IgD-negative memory B cell (primary cell): ENCODE measurements at regions not wholly inside any gene's neighbourhood (a gene's known extent, or its start where the extent isn't known, plus 50 kb on each side); places are given as distances from the start of the nearest gene placed in this dataset.

Experiments
- H3K27ac Mint-ChIP-seq, 3 donors: one replicate each; pipeline ENCODE4 v1.8.0; 2020 to 2022; ENCODE audit warnings: mild to moderate bottlenecking in 3 of 3, mixed read lengths in 3 of 3, moderate library complexity in 1 of 3
- H3K27me3 Mint-ChIP-seq: one replicate; pipeline ENCODE4 v1.8.0; 2021; ENCODE audit warnings: mixed read lengths
- H3K36me3 Mint-ChIP-seq: one replicate; pipeline ENCODE4 v1.8.0; 2020; ENCODE audit warnings: mild to moderate bottlenecking, mixed read lengths
- H3K4me1 Mint-ChIP-seq, 3 donors: one replicate each; pipeline ENCODE4 v1.8.0; 2020 to 2022; ENCODE audit warnings: mixed read lengths in 3 of 3, mild to moderate bottlenecking in 1 of 3
- H3K4me3 Mint-ChIP-seq, 4 donors: one replicate each; pipeline ENCODE4 v1.8.0; 2020 to 2022; ENCODE audit warnings: mild to moderate bottlenecking in 4 of 4, mixed read lengths in 4 of 4, moderate library complexity in 3 of 4
- H3K9me3 Mint-ChIP-seq, 3 donors: one replicate each; pipeline ENCODE4 v1.8.0; 2020 to 2021; ENCODE audit warnings: mixed read lengths in 3 of 3, mild to moderate bottlenecking in 1 of 3

DNA sequence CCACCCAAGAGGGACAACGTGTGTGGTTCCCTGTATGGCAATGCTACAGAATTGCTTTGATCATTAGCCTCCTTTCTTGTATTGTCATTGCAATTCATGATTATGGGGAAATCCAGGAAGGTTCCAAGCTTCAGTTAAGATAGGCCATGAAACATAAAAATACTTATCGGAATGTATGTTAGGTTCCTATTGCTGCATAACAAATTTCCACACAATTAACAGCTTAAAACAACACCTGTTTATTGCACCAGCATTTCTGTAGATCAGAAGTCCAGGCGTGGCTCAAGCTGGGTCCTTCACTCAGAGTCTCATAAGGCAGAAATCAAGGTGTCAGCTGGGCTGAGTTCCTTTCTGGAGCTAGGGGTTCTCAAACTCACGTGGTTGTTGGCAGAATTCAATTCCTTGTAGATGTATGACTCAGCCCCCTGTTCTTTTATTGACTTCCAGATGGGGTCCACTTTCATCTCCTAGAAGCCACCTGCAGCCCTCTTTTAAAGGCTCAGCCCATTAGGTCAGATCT, 365.6 kb upstream of the TMPO start:
- H3K4me1 Mint-ChIP-seq = no peaks in the 10 kb centered on the region
- H3K27me3 Mint-ChIP-seq = peaks cover 3% of the 10 kb centered on the region
- H3K27ac Mint-ChIP-seq = no peak overlapping the region
- no peak overlapping the region for H3K4me3 Mint-ChIP-seq
- peaks cover 0 to 2% (median 0%) of the 10 kb centered on the region in 3 donors for H3K9me3 Mint-ChIP-seq
- H3K36me3 Mint-ChIP-seq = no peaks in the 10 kb centered on the region

DNA sequence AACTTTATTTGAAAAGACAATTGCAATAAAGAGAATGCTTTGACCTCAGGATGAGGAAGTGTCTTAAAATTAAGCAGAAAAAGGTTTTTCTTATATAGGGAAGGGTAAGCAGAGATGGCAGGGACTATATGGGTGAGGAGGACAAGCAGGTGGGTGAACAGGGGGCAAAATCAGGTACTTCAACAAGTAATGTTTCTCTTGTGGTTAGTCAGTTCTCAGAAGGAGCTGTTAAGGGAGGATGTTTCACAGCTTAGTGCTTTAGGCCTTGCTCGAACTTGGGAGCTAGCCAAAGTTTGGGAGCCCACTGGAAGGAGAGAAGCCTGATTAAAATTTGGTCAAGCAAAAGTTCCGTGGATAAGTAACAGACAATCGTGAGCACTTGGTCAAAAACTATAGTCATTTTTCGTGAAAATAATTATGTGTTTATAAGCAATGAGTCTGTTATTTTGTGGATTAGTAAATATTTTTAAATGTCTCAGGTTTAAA, 364.2 kb upstream of the TMPO start:
- H3K36me3 Mint-ChIP-seq = no peaks in the 10 kb centered on the region
- H3K27me3 Mint-ChIP-seq = peaks cover 3% of the 10 kb centered on the region
- peak overlapping the region in 1 of 4 donors; percentile 19 for H3K4me3 Mint-ChIP-seq
- no peaks in the 10 kb centered on the region for H3K4me1 Mint-ChIP-seq
- peaks cover 0 to 2% (median 0%) of the 10 kb centered on the region in 3 donors for H3K9me3 Mint-ChIP-seq
- H3K27ac Mint-ChIP-seq = peak overlapping the region in 1 of 3 donors; percentile 65

DNA sequence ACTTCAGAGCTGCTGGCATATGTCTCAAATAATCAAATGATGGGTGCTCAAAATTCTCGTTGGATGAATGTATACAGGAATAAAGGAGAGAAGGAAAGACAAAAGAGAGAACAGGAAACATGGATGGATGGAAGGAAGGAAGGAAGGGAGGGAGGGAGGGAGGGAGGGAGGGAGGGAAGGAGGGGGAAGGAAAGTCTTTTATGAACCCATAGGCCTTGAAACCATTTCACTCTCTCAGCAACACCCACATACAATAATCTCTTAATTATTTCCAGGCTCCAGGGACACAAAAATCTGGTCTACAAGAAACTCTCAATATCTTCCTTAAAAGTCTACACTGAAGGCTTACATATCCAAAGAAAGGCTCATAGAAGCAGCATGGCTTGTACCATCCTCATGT, 363.4 kb upstream of the TMPO start:
- Mint-ChIP-seq H3K4me1 (no peaks in the 10 kb centered on the region), H3K9me3 (peaks cover 0 to 2% (median 0%) of the 10 kb centered on the region in 3 donors), H3K4me3 (no peak overlapping the region), H3K27ac (no peak overlapping the region), H3K27me3 (peaks cover 3% of the 10 kb centered on the region), H3K36me3 (no peaks in the 10 kb centered on the region)

DNA sequence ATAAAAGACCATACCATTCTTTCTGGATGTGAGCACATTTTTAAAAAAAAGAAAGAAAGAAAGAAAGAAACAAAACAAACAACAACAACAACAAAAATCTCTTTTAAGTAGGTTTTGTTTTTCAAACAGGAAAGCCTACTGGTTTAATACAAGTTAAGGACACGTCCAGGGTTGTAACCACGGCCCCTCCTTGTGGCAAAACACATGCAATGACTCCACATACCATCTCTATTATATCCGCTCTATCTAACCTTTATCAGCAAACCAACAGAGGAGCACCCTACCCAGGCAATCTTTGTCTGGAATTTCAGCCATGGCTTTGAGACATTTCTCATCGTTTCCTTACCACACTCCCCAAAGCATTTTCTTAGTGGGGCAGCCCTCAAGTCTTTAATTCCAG, 360.5 kb upstream of the TMPO start:
- Mint-ChIP-seq H3K4me1 (no peaks in the 10 kb centered on the region), H3K27me3 (peaks cover 3% of the 10 kb centered on the region), H3K36me3 (no peaks in the 10 kb centered on the region), H3K4me3 (no peak overlapping the region), H3K27ac (no peak overlapping the region), H3K9me3 (peaks cover 0 to 2% (median 0%) of the 10 kb centered on the region in 3 donors)

DNA sequence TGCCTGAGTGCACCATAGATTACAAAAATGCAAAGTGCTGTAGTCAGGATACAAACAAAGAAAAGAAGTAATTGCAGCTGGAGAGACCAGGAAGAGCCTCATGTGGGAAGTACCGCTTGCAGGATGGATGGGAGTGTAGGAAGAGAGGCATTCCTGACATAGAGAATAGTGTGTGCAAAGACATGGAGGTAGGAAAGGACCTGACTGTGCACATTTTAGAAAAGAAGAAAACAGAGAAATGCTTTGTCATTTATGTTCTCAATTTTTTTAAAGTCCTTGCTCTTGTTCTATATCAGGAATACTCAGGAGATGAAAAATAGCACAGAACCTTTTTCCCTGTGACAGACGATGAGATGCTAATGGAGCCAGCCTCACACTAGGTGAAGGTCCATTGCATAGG, 358.7 kb upstream of the TMPO start:
- no peaks in the 10 kb centered on the region for H3K27me3 Mint-ChIP-seq
- H3K4me3 Mint-ChIP-seq = no peak overlapping the region
- no peak overlapping the region for H3K27ac Mint-ChIP-seq
- H3K9me3 Mint-ChIP-seq = peaks cover 0 to 2% (median 0%) of the 10 kb centered on the region in 3 donors
- H3K4me1 Mint-ChIP-seq = no peaks in the 10 kb centered on the region
- no peaks in the 10 kb centered on the region for H3K36me3 Mint-ChIP-seq

DNA sequence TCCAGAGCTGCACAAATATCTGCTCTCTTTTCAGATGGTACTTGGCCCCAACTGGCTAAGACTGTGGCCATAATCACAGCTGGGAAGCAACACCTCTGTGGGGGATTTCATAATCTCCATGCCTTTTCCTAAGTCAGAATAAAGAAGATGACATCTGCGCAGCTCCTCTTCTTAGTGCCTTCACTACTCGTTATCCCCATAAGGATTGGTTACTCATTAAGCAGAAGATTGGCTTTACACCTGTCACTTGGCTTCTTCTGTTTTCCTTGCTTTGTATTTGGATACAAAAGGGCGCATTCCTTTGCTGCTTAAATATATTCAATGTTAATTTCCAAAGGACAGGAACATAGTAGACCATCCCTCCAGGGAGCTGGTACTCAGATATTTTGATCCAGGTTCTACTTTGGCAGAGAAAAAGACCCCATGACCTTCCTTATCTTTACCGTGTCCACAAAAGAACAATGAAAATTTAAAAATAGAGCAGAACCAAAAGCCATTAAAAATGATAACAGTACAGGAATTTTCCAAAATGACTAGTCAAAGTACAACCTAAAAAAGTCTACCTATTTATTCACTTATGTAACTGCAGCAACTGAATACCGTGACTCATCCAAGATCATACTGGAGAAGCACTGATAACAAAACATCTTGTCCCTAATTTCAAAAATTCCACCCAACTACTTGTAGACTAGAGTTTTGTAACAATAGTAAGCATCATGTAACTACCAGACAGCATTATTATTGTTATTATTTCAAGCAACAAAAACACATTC, 352.3 kb upstream of the TMPO start:
- H3K9me3 Mint-ChIP-seq = peaks cover under 1 to 1% (median 1%) of the 10 kb centered on the region in 3 donors
- H3K36me3 Mint-ChIP-seq = no peaks in the 10 kb centered on the region
- no peaks in the 10 kb centered on the region for H3K27me3 Mint-ChIP-seq
- no peaks in the 10 kb centered on the region for H3K4me1 Mint-ChIP-seq
- H3K27ac Mint-ChIP-seq = no peak overlapping the region
- H3K4me3 Mint-ChIP-seq = no peak overlapping the region

DNA sequence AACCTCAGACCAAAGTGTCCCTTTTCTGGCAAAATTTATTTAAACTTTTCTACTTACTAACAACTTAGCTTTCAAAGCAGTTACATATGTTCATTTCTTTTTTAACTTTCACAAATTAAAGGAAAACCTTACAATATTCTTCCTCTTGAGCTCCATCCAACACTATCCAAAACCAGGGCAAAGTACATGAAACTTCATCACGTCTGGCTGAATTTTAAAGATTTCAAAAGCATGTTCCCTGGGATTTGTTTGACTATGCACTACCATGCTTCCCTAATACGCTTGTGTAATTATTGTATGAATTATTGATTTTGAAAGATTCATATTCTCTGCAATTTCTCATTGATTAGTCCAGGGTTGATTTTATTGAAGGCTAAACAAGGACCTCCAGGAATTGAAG, 343.1 kb upstream of the TMPO start:
- Mint-ChIP-seq H3K36me3 (no peaks in the 10 kb centered on the region), H3K9me3 (peaks cover 1 to 10% (median 4%) of the 10 kb centered on the region in 3 donors), H3K27ac (no peak overlapping the region), H3K27me3 (no peaks in the 10 kb centered on the region), H3K4me3 (no peak overlapping the region), H3K4me1 (no peaks in the 10 kb centered on the region)

DNA sequence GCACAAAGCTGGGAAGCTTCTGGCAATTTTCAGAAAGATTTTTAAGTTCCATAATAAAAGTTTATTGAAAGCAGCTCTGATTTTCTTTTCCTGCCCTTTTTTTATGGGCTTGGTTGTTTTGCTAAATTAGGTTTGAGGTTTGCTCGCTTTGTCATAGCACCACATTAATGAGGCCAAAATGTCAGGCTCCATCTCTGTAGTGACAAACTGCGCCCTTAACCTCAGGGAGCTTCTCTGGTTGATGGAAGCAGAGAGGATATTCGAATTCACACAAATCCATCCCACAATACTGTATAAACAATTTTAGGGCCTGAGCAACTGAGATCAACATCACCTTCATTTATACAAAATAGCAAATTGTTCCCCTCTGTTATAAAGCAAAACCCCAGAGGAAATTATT, 342.6 kb upstream of the TMPO start:
- no peaks in the 10 kb centered on the region for H3K36me3 Mint-ChIP-seq
- H3K4me1 Mint-ChIP-seq = no peaks in the 10 kb centered on the region
- H3K9me3 Mint-ChIP-seq = peaks cover 0 to 10% (median 4%) of the 10 kb centered on the region in 3 donors
- no peaks in the 10 kb centered on the region for H3K27me3 Mint-ChIP-seq
- H3K4me3 Mint-ChIP-seq = no peak overlapping the region
- no peak overlapping the region for H3K27ac Mint-ChIP-seq

DNA sequence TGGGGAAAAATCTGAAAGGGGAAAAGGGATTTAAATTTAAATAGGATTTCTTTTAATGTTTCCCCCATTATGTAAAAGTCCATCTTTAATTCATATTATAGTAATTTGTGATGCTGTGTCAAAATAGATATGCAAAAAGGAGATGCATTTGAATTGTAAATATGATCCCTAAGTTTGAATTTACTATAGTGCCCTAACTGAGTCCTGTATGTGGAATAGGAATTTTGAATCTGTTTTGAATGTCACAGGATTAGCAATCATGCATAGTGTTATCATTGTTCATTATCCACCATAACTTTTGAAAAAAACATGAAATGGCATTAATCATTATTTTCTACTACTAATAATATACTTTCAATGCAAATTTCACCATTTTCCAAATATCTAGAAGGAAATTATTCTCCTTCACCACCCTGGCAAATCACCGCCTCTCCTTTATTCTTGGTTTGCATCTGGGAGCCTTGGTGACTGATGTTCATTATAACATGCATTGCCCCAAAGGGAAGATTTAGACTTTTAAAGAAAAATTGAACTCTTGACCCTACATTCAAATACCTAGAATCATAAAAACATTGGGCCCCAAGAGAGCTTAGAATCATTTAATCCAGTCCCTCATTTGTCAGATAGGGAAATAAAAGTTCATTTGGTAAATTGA, 341.5 kb upstream of the TMPO start:
- Mint-ChIP-seq H3K27me3 (no peaks in the 10 kb centered on the region), H3K27ac (peak overlapping the region in 1 of 3 donors; percentile 27), H3K36me3 (no peaks in the 10 kb centered on the region), H3K4me1 (no peaks in the 10 kb centered on the region), H3K4me3 (no peak overlapping the region), H3K9me3 (peaks cover 0 to 6% (median 3%) of the 10 kb centered on the region in 3 donors)

DNA sequence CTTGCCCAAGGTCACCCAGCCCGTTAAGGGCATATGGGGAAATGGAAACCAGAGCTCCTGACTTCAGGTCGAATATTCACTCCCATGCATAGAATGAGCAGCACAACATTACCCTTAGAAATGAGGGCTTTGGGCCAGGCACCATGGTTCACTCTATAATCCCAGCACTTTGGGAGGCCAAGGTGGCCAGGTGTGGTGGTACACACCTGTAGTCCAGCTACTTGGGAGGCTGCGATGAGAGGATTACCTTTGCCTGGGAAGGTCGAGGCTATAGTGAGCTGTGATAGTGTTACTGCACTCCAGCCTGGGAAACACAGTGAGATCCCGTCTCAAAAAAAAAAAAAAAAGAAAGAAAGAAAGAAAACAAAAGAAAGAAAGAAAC, 341.0 kb upstream of the TMPO start:
- H3K27ac Mint-ChIP-seq = peak overlapping the region in 1 of 3 donors; percentile 27
- peaks cover 0 to 2% (median under 1%) of the 10 kb centered on the region in 3 donors for H3K9me3 Mint-ChIP-seq
- no peak overlapping the region for H3K4me3 Mint-ChIP-seq
- no peaks in the 10 kb centered on the region for H3K27me3 Mint-ChIP-seq
- H3K4me1 Mint-ChIP-seq = no peaks in the 10 kb centered on the region
- H3K36me3 Mint-ChIP-seq = no peaks in the 10 kb centered on the region

DNA sequence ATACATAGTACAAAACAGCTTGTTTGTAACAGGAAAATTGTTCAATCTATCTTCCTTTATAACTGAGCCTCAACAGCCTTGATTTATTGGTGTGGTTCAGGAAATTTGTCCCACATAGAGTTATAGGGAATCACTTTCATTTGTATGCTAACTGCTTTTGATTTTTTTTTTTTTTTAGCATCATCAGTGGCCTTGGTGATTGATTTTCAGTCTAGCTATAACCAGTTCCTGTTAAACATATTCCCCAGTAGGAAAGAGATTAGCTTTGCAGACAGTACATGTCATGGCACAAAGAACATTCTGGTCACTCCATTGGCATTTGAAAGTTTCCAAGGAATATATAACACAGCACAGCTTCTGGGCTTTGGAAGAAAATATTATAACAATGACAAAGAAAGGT, 337.3 kb upstream of the TMPO start:
- no peaks in the 10 kb centered on the region for H3K36me3 Mint-ChIP-seq

DNA sequence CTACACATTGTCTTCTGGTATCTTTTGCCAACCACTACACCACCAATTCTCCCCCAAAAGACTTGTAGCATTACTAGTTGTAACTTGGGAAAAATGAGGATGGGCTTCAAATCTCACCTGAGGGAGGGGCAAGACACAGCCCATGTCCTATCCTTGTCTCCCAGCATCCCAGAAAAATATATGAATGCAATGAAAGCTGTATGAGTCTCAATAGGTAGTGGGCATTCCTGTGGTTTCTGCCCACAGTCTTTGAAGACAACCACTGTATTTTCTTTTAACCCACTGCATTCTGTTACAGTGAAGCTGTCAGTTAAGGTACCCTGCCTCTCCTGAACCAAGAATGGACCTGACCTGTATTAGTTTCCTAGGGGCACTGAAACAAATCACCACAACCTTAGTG, 336.2 kb upstream of the TMPO start:
- no peaks in the 10 kb centered on the region for H3K36me3 Mint-ChIP-seq
- H3K27ac Mint-ChIP-seq = no peak overlapping the region
- H3K27me3 Mint-ChIP-seq = no peaks in the 10 kb centered on the region
- no peaks in the 10 kb centered on the region for H3K4me1 Mint-ChIP-seq
- H3K4me3 Mint-ChIP-seq = no peak overlapping the region
- peaks cover 0 to 7% (median 0%) of the 10 kb centered on the region in 3 donors for H3K9me3 Mint-ChIP-seq

More for the DNA sequence above, 337.3 kb upstream of the TMPO start:
- no peaks in the 10 kb centered on the region for H3K27me3 Mint-ChIP-seq
- peaks cover 0 to 5% (median 0%) of the 10 kb centered on the region in 3 donors for H3K9me3 Mint-ChIP-seq
- H3K4me3 Mint-ChIP-seq = no peak overlapping the region
- H3K4me1 Mint-ChIP-seq = no peaks in the 10 kb centered on the region
- no peak overlapping the region for H3K27ac Mint-ChIP-seq

DNA sequence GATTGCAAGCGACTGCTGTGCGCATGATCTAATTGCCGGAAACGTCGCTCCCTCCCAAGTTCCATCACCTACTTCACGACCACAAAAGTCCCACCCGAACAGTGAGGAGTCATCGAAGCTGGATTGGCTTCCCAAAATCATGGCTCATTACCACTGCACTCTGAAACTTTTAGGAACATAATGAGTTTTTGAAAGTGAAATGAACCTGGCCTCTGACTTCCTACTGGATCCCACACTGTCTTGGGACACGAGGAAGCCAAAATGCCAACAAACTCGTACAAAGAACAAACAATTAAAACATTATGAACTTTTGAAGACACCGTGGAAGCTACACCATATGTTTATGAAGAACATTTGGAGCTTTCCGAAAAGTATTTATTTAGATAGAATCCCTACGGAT, 334.8 kb upstream of the TMPO start:
- H3K4me1 Mint-ChIP-seq = no peaks in the 10 kb centered on the region
- no peak overlapping the region for H3K4me3 Mint-ChIP-seq
- no peak overlapping the region for H3K27ac Mint-ChIP-seq
- H3K27me3 Mint-ChIP-seq = no peaks in the 10 kb centered on the region
- no peaks in the 10 kb centered on the region for H3K36me3 Mint-ChIP-seq
- H3K9me3 Mint-ChIP-seq = peaks cover 0 to 7% (median 0%) of the 10 kb centered on the region in 3 donors

DNA sequence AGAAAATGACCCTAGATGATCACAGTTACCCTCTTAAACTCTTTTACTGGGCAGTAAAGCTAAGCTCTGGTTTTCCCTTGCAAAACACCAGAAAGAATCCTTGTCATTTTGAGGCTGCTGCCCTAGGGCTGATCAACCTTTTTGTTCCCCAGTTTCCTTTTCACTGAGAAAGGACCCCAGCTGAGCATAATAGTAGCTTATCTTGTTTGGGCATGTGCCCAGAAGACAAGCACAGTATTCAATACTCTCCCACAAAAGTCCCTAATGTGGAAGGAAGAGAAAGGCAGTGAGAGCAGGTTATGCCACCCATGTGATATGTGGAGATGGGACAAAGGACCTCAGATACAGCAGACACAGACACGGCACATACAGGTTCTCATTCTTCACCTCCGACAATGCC, 332.6 kb upstream of the TMPO start:
- H3K27ac Mint-ChIP-seq = no peak overlapping the region
- peaks cover 0 to 7% (median 0%) of the 10 kb centered on the region in 3 donors for H3K9me3 Mint-ChIP-seq
- H3K27me3 Mint-ChIP-seq = no peaks in the 10 kb centered on the region

DNA sequence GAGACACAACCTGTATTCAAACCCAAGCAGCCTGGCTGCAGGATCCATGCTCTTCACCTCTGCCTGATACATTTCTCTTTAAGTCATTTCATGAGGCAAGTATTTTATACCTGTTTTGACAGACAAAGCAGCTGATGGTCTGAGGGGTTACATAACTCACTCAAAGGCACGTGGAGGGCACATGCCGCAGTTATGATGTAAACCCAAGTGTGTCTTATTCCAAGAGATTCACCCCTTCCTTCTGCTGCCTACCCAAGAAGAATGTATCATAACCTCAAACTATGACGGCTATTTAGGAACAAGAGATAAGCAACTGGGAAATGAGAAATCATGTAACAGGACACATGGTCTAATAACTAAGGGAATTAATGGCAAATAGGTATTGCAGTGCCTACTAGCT, 329.8 kb upstream of the TMPO start:
- peaks cover 0 to 5% (median 0%) of the 10 kb centered on the region in 3 donors for H3K9me3 Mint-ChIP-seq
- H3K36me3 Mint-ChIP-seq = no peaks in the 10 kb centered on the region
- H3K27ac Mint-ChIP-seq = no peak overlapping the region
- no peaks in the 10 kb centered on the region for H3K27me3 Mint-ChIP-seq
- no peaks in the 10 kb centered on the region for H3K4me1 Mint-ChIP-seq
- H3K4me3 Mint-ChIP-seq = no peak overlapping the region

More for the DNA sequence above, 332.6 kb upstream of the TMPO start:
- Mint-ChIP-seq H3K36me3 (no peaks in the 10 kb centered on the region), H3K4me1 (no peaks in the 10 kb centered on the region), H3K4me3 (no peak overlapping the region)
